Ovary (tissue), 7 donors: ENCODE measurements at regions not wholly inside any gene's neighbourhood (a gene's known extent, or its start where the extent isn't known, plus 50 kb on each side); places are given as distances from the start of the nearest gene placed in this dataset.

Source experiments
- DNase-seq, 5 donors: peaks; one replicate each; pipeline ENCODE4 v3.0.0-alpha.2; 2019 to 2020
- H3K27ac ChIP-seq, 2 donors: fragments of 200-600 bp; one replicate each; pipeline versions ENCODE4 v1.5.1 to v1.8.0; 2019 to 2022
- H3K27me3 ChIP-seq: fragments of 200-600 bp; one replicate; pipeline ENCODE4 v1.8.0; 2022
- H3K36me3 ChIP-seq: fragments of 200-600 bp; sonication (generic); one replicate; pipeline ENCODE4 v1.5.1; 2019
- H3K4me1 ChIP-seq: one replicate; pipeline ENCODE4 v1.8.1; 2013; ENCODE audit warnings: mild to moderate bottlenecking, moderate library complexity; ENCODE audit not compliant: insufficient read depth
- H3K4me3 ChIP-seq: fragments of 200-600 bp; sonication (generic); one replicate; pipeline ENCODE4 v1.5.1; 2017
- H3K9me3 ChIP-seq, 2 donors: fragments of 200-600 bp in 1 of 2; sonication (generic) in 1 of 2; one replicate each; pipeline versions ENCODE4 v1.5.1 to v1.8.1; 2013 to 2019; ENCODE audit warnings: mild to moderate bottlenecking in 1 of 2, moderate library complexity in 1 of 2
- EP300 ChIP-seq: sonication (generic); formaldehyde crosslinking; IDR thresholded peaks from one replicate; pipeline ENCODE4 v1.6.1; 2017; ENCODE audit warnings: antibody characterized with exemption
- POLR2A ChIP-seq: fragments of 450-650 bp; IDR thresholded peaks from one replicate; pipeline ENCODE4 v1.6.1; 2017; ENCODE audit warnings: antibody characterized with exemption, mild to moderate bottlenecking, moderate library complexity
- WGBS, 3 donors: extraction: QIAGEN DNeasy Blood & Tissue Kit in 1 of 3; methylation state at CpG; one replicate each; pipeline versions ENCODE4 v1.1.5 to v1.1.7; 2013 to 2017; 5-methylcytosine and 5-hydroxymethylcytosine counted together
- intact Hi-C, 4 donors: fragments of 100-400 bp; cut with DNase I; formaldehyde crosslinking; loops; one replicate each; pipeline versions ENCODE4 v1.11.0 to v1.15.1; 2022 to 2023
- TF ChIP-seq, protein P1 (sequence below), 3 donors: fragments of 450-650 bp in 2 of 3; fragments of 200-600 bp in 1 of 3; IDR thresholded peaks; one replicate each; pipeline versions ENCODE4 v1.5.1 to v1.8.0; 2016 to 2022; ENCODE audit warnings: antibody characterized with exemption in 3 of 3, mild to moderate bottlenecking in 1 of 3
- donor health status: DM: no; HTN: no; CAD: no; lungs with moderate emphysema.
- donor health status: DM: no; HTN: no; CAD: no.
- donor health status: Bipolar disorder and iron deficiency.
- donor health status: DM: no; HTN: no; CAD: no.
- donor health status: DM: yes; HTN: yes; CAD: no.

DNA sequence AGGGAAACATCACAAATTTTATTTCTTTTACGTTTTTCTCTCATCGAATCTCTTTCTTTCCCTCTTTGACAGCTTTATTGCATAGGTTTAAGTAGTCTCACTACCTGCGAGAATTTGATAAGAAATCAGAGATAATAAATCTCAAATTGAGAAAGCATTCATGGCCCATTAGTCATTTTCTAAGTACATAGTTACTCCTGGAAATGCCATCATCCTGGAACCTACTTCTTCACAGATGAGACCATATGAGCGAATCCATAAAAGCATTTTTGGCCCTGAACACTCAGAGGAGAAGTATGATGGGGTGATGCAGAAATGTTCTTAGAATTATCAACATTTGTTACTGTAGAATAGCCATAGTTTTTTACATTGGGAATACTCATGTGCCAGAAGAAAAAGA is 138.0 kb upstream of the ARHGAP28 start:
- TF ChIP-seq, protein P1, sequence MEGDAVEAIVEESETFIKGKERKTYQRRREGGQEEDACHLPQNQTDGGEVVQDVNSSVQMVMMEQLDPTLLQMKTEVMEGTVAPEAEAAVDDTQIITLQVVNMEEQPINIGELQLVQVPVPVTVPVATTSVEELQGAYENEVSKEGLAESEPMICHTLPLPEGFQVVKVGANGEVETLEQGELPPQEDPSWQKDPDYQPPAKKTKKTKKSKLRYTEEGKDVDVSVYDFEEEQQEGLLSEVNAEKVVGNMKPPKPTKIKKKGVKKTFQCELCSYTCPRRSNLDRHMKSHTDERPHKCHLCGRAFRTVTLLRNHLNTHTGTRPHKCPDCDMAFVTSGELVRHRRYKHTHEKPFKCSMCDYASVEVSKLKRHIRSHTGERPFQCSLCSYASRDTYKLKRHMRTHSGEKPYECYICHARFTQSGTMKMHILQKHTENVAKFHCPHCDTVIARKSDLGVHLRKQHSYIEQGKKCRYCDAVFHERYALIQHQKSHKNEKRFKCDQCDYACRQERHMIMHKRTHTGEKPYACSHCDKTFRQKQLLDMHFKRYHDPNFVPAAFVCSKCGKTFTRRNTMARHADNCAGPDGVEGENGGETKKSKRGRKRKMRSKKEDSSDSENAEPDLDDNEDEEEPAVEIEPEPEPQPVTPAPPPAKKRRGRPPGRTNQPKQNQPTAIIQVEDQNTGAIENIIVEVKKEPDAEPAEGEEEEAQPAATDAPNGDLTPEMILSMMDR (IDR thresholded peaks at IDR 0.05) = no peak
- no peak for TF ChIP-seq EP300
- no peak for TF ChIP-seq POLR2A
- DNase-seq = no peak
- 93 to 95% (median 95%) methylated on average over 4 of the region's 4 CpGs for WGBS, 3 donors
- Histone ChIP-seq H3K27ac (no peak overlapping the region), H3K27me3 (no peaks in the 10 kb centered on the region), H3K9me3 (no peaks in the 10 kb centered on the region), H3K4me1 (no peaks in the 10 kb centered on the region), H3K36me3 (no peaks in the 10 kb centered on the region), H3K4me3 (no peak overlapping the region)
- intact Hi-C loops = no loop called here

DNA sequence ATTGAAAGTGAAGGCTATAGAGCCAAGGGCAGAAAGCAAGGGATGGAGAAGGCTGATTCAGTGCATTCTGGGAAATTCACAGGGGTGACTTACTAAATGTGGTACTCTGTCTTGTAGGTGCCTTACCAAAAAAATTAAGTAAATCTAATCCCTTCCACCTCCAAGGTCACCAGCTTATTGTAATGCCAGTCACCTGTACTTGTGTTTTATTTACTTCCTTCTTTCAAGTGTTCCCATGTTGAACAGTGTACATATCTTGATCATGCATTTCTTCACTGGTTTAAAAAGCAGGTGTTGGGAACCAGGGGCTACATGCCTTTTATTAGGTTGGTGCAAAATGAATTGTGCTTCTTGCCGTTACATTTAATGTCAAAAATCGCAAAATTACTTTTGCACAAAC is 137.0 kb upstream of the ARHGAP28 start:
- H3K36me3 ChIP-seq = no peaks in the 10 kb centered on the region
- intact Hi-C loops = no loop called here
- no peaks in the 10 kb centered on the region for H3K9me3 ChIP-seq
- DNase-seq = no peak
- no peak overlapping the region for H3K4me3 ChIP-seq
- no peak overlapping the region for H3K27ac ChIP-seq
- no peak for TF ChIP-seq EP300
- no peak for TF ChIP-seq POLR2A
- TF ChIP-seq, protein P1 (IDR thresholded peaks at IDR 0.05) = no peak
- H3K27me3 ChIP-seq = no peaks in the 10 kb centered on the region
- WGBS, 3 donors = 92 to 100% (median 100%) methylated on average over 2 of the region's 2 CpGs
- H3K4me1 ChIP-seq = no peaks in the 10 kb centered on the region

DNA sequence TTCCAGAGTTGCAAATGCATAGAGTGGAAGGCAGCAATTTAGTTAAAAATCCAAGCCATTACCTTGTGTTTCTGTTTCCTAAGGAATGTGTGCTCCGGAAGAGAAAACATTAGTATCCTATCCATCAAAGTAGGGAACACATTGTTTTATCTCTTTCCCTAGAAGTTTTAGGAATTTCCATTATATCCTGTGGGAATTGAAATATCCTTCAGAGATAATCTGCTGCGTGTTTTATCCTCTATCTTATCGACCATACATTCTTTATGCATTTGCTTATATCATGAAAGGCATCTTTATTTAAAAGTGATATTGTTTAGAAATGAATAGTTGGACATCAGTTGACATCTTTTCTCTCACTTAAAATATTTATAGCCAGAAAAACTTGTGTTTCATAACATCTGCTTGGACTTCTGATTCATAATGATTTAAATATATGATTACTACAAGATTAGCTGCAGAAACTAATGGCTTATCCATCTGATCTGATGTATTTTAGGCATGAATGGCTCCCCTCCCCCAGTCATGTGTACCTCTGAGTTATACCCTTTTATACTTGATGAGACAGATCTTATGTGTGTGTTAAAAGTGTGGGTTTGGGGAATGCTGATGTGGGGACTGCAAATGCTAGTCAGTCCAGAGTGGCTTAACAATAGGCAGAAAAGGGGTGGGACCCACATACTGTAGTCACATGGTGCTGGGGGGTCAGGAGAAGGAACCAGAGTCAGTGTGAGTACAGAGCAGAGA is 136.2 kb upstream of the ARHGAP28 start:
- no peak overlapping the region for H3K4me3 ChIP-seq
- H3K9me3 ChIP-seq = no peaks in the 10 kb centered on the region
- TF ChIP-seq, protein P1 (IDR thresholded peaks at IDR 0.05) = no peak
- TF ChIP-seq POLR2A (no peak), EP300 (no peak)
- intact Hi-C loops = no loop called here
- 30 to 31% (median 30%) methylated on average over 3 of the region's 3 CpGs for WGBS, 3 donors
- peaks cover 4% of the 10 kb centered on the region for H3K4me1 ChIP-seq
- H3K27ac ChIP-seq = no peak overlapping the region
- DNase-seq = no peak
- no peaks in the 10 kb centered on the region for H3K27me3 ChIP-seq
- no peaks in the 10 kb centered on the region for H3K36me3 ChIP-seq

DNA sequence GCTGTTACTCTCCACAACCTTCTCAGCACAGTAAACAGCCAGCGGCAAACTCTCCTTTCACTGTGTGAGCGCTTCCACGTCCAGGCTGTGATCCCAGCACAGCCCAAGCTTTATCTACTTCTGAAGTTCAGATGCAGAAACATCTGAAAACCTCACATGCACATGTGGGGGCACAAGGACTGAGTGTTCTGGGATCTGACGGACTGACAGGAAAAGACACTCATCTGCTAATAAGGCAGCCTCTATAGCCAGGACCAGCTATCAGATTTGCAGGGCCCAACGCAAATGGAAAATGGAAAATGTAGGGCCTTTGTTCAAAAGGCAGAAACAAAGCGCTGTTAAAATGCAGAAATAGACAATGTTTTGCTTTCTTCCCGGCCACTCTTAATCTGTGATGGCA is 133.8 kb upstream of the ARHGAP28 start:
- intact Hi-C loops = no loop called here
- no peaks in the 10 kb centered on the region for H3K27me3 ChIP-seq
- no peaks in the 10 kb centered on the region for H3K9me3 ChIP-seq
- TF ChIP-seq, protein P1 (IDR thresholded peaks at IDR 0.05) = no peak
- TF ChIP-seq POLR2A (no peak), EP300 (no peak)
- no peak for DNase-seq
- H3K4me1 ChIP-seq = peaks cover 7% of the 10 kb centered on the region
- no peak overlapping the region for H3K27ac ChIP-seq
- WGBS, 3 donors = 78 to 86% (median 82%) methylated on average over 7 of the region's 7 CpGs
- H3K4me3 ChIP-seq = no peak overlapping the region
- H3K36me3 ChIP-seq = no peaks in the 10 kb centered on the region
